ENCODE measurements at regions not wholly inside any gene's neighbourhood (a gene's known extent, or its start where the extent isn't known, plus 50 kb on each side); places are given as distances from the start of the nearest gene placed in this dataset.
A peak's percentile ranks its signal among the peaks of the same experiment; 100 is the strongest.

- DNase-seq = no peak
Observed at GRCh38 chrX:110408949-110409588, 50.4 kb downstream of the RTL9 start.

GRCh38 chrX:110409925-110410324 is 51.3 kb downstream of the RTL9 start:
- peak; percentile 15 for DNase-seq

GRCh38 chrX:110410603-110411002 is 52.0 kb downstream of the RTL9 start:
- no peak for DNase-seq

- peak; percentile 69 for DNase-seq
Observed at GRCh38 chrX:110412971-110413726, 54.5 kb downstream of the RTL9 start.

- DNase-seq = no peak
Observed at GRCh38 chrX:110413727-110414124, 55.1 kb downstream of the RTL9 start.

- DNase-seq = no peak
Observed at GRCh38 chrX:110414273-110414672, 55.6 kb downstream of the RTL9 start.

GRCh38 chrX:110414679-110415439 is 56.2 kb downstream of the RTL9 start:
- DNase-seq = no peak

- DNase-seq = no peak
Observed at GRCh38 chrX:110415440-110416170, 57.0 kb downstream of the RTL9 start.

GRCh38 chrX:110417128-110417527 is 58.5 kb downstream of the RTL9 start:
- DNase-seq = no peak

- DNase-seq = no peak
Observed at GRCh38 chrX:110418316-110419235, 59.9 kb downstream of the RTL9 start.

GRCh38 chrX:110419512-110419911 is 60.9 kb downstream of the RTL9 start:
- DNase-seq = no peak

GRCh38 chrX:110420771-110421499 is 62.3 kb downstream of the RTL9 start:
- DNase-seq = no peak

- no peak for DNase-seq
Observed at GRCh38 chrX:110421500-110422455, 63.1 kb downstream of the RTL9 start.

- DNase-seq = no peak
Observed at GRCh38 chrX:110425222-110426154, 66.8 kb downstream of the RTL9 start.

GRCh38 chrX:110426155-110426504 is 67.5 kb downstream of the RTL9 start:
- DNase-seq = no peak

- no peak for DNase-seq
Observed at GRCh38 chrX:110427076-110427475, 68.4 kb downstream of the RTL9 start.

GRCh38 chrX:110428144-110428543 is 69.5 kb downstream of the RTL9 start:
- DNase-seq = no peak

GRCh38 chrX:110430293-110431076 is 71.8 kb downstream of the RTL9 start:
- DNase-seq = no peak
